KMS-11 (cell line): ENCODE measurements at regions not wholly inside any gene's neighbourhood (a gene's known extent, or its start where the extent isn't known, plus 50 kb on each side); places are given as distances from the start of the nearest gene placed in this dataset.

Source experiments
- H2AFZ ChIP-seq: fragments of 200-600 bp; sonication (generic); 2 replicates; pipeline ENCODE4 v1.6.1; 2016; ENCODE audit warnings: antibody characterized with exemption, mixed run types, low read depth
- H3K27ac ChIP-seq: fragments of 200-600 bp; sonication (generic); 2 replicates; pipeline ENCODE4 v1.6.1; 2016; ENCODE audit warnings: mild to moderate bottlenecking, mixed run types
- H3K27me3 ChIP-seq: fragments of 200-600 bp; sonication (generic); 2 replicates; pipeline ENCODE4 v1.6.1; 2017; ENCODE audit warnings: mild to moderate bottlenecking, low read depth, mixed run types, moderate library complexity; ENCODE audit not compliant: insufficient read depth
- H3K36me3 ChIP-seq: fragments of 200-600 bp; sonication (generic); 2 replicates; pipeline ENCODE4 v1.6.1; 2017; ENCODE audit warnings: mild to moderate bottlenecking, mixed run types; ENCODE audit not compliant: insufficient read depth
- H3K4me1 ChIP-seq: fragments of 200-600 bp; sonication (generic); 2 replicates; pipeline ENCODE4 v1.6.1; 2016; ENCODE audit warnings: mild to moderate bottlenecking, low read depth, mixed run types; ENCODE audit not compliant: poor library complexity, severe bottlenecking
- H3K4me2 ChIP-seq: fragments of 200-600 bp; sonication (generic); 2 replicates; pipeline ENCODE4 v1.7.0; 2016; ENCODE audit warnings: mild to moderate bottlenecking, mixed run types
- H3K4me3 ChIP-seq: fragments of 200-600 bp; sonication (generic); IDR thresholded peaks from 2 replicates; pipeline ENCODE4 v1.6.1; 2017; ENCODE audit warnings: low read depth, low read length, mixed read lengths; ENCODE audit not compliant: insufficient read depth
- H3K79me2 ChIP-seq: fragments of 200-600 bp; sonication (generic); 2 replicates; pipeline ENCODE4 v1.6.1; 2016; ENCODE audit warnings: low read depth, mixed run types; ENCODE audit not compliant: insufficient read depth
- H3K9ac ChIP-seq: fragments of 200-600 bp; sonication (generic); 2 replicates; pipeline ENCODE4 v1.6.1; 2016; ENCODE audit warnings: mild to moderate bottlenecking, mixed run types
- H4K20me1 ChIP-seq: fragments of 200-600 bp; sonication (generic); 2 replicates; pipeline ENCODE4 v1.6.1; 2016; ENCODE audit warnings: mild to moderate bottlenecking, mixed run types; ENCODE audit not compliant: insufficient read depth
- CTCF ChIP-seq: fragments of 200-600 bp; sonication (generic); conservative IDR thresholded peaks from 2 replicates; pipeline ENCODE4 v1.6.1; 2017; ENCODE audit warnings: low read depth, mild to moderate bottlenecking, antibody characterized with exemption, low read length, moderate library complexity, mixed read lengths

- H3K4me3 ChIP-seq: no peak overlapping the region
- H3K27ac ChIP-seq: no peak overlapping the region
- H3K79me2 ChIP-seq: no peaks in the 10 kb centered on the region
- no peaks in the 10 kb centered on the region for H3K4me1 ChIP-seq
- no peak overlapping the region for H3K9ac ChIP-seq
- no peaks in the 10 kb centered on the region for H3K27me3 ChIP-seq
- H4K20me1 ChIP-seq: no peaks in the 10 kb centered on the region
- H3K4me2 ChIP-seq: no peak overlapping the region
- no peak for TF ChIP-seq CTCF
- H2AFZ ChIP-seq: no peak overlapping the region
- no peaks in the 10 kb centered on the region for H3K36me3 ChIP-seq
Observed at GRCh38 chr7:73939528-73939927, 78.6 kb downstream of the TMEM270 start.

GRCh38 chr7:73940701-73941238 is 79.8 kb downstream of the TMEM270 start:
- no peak for TF ChIP-seq CTCF
- no peak overlapping the region for H3K4me3 ChIP-seq

GRCh38 chr7:73941836-73942551 is 81.0 kb downstream of the TMEM270 start:
- no peaks in the 10 kb centered on the region for H3K27me3 ChIP-seq
- TF ChIP-seq CTCF: no peak
- no peak overlapping the region for H3K4me3 ChIP-seq
- H3K4me2 ChIP-seq: no peak overlapping the region
- no peak overlapping the region for H3K27ac ChIP-seq
- H2AFZ ChIP-seq: no peak overlapping the region
- H3K36me3 ChIP-seq: no peaks in the 10 kb centered on the region
- H3K9ac ChIP-seq: no peak overlapping the region
- H4K20me1 ChIP-seq: no peaks in the 10 kb centered on the region
- H3K79me2 ChIP-seq: no peaks in the 10 kb centered on the region
- no peaks in the 10 kb centered on the region for H3K4me1 ChIP-seq

More at GRCh38 chr7:73940701-73941238, 79.8 kb downstream of the TMEM270 start:
- H4K20me1 ChIP-seq: no peaks in the 10 kb centered on the region
- no peaks in the 10 kb centered on the region for H3K27me3 ChIP-seq
- no peaks in the 10 kb centered on the region for H3K4me1 ChIP-seq
- H3K36me3 ChIP-seq: no peaks in the 10 kb centered on the region
- no peak overlapping the region for H3K27ac ChIP-seq
- no peaks in the 10 kb centered on the region for H3K79me2 ChIP-seq
- no peak overlapping the region for H2AFZ ChIP-seq
- no peak overlapping the region for H3K9ac ChIP-seq
- no peak overlapping the region for H3K4me2 ChIP-seq

GRCh38 chr7:73945022-73945421 is 83.0 kb upstream of the ELN start:
- Histone ChIP-seq H3K79me2 (no peaks in the 10 kb centered on the region), H3K27ac (no peak overlapping the region), H3K9ac (no peak overlapping the region), H3K36me3 (no peaks in the 10 kb centered on the region), H2AFZ (no peak overlapping the region), H4K20me1 (no peaks in the 10 kb centered on the region), H3K4me3 (no peak overlapping the region), H3K4me2 (no peak overlapping the region), H3K27me3 (no peaks in the 10 kb centered on the region), H3K4me1 (no peaks in the 10 kb centered on the region)
- no peak for TF ChIP-seq CTCF
